Tibial nerve (tissue), 4 donors: ENCODE measurements at regions not wholly inside any gene's neighbourhood (a gene's known extent, or its start where the extent isn't known, plus 50 kb on each side); places are given as distances from the start of the nearest gene placed in this dataset.

Source experiments
- CTCF ChIP-seq, 5 experiments: fragments of 200-600 bp in 3 of 5; fragments of 450-650 bp in 2 of 5; sonication (generic) in 3 of 5; IDR thresholded peaks; one replicate each; pipeline ENCODE4 v1.5.1; 2016 to 2019; ENCODE audit warnings: antibody characterized with exemption in 5 of 5, mild to moderate bottlenecking in 3 of 5, moderate library complexity in 2 of 5
- EP300 ChIP-seq, 2 donors: sonication (generic); formaldehyde crosslinking; IDR thresholded peaks; one replicate each; pipeline ENCODE4 v1.6.1; 2017; ENCODE audit warnings: antibody characterized with exemption in 2 of 2, mild to moderate bottlenecking in 1 of 2
- POLR2A ChIP-seq, 2 donors: fragments of 450-650 bp; IDR thresholded peaks; one replicate each; pipeline ENCODE4 v1.6.1; 2017; ENCODE audit warnings: antibody characterized with exemption in 2 of 2, mild to moderate bottlenecking in 2 of 2, moderate library complexity in 2 of 2

DNA sequence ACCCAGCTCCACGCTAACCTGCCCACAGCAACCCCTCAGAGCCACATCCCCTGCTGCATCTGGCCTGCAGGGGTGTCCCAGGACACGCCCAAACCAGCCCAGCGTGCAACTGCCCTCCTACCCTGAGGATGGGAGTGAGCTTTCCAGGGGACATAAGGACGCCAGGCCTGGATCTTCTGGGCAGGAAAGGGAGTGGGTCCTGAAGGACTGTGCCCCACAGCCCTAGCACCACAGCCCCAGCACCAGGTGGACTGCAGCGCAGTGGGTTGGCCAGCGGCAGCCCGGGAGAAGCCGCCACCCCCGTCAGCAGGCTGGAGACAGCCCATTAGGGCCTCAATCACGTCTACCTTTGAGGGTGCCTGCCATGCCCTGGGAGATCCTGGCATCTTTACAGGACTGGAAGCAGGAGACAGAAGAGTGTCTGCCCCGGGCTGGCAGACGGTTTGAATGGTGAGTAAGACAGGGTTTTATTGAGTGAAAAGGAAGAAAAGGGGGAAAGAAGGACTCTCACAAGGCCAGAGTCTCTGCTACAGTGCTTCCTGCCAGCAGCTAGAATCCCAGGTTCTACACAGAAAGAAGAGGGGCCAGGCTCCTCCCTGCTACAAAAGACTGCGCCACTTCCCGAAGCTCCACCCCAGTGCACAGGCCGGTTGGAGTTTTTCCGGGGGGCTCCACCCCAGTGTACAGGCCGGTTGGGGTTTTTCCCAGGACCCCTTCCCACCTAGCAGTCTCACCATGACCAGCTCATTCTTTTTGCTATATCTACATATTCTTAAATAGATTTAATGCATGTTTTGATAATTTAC is 69.8 kb upstream of the KCTD7 start:
- TF ChIP-seq POLR2A (IDR thresholded peaks at IDR 0.05) (no peak), EP300 (IDR thresholded peaks at IDR 0.05) (no peak), CTCF (IDR thresholded peaks at IDR 0.05) (no peak)
